Hematopoietic multipotent progenitor cell (in vitro differentiated cells): ENCODE measurements at regions not wholly inside any gene's neighbourhood (a gene's known extent, or its start where the extent isn't known, plus 50 kb on each side); places are given as distances from the start of the nearest gene placed in this dataset.
A peak's percentile ranks its signal among the peaks of the same experiment; 100 is the strongest.
"Not testable (repeated sequence)": the region's sequence is repeated elsewhere in the genome, so short reads cannot be mapped to it uniquely, and the experiment has no call there.

Source experiments
- DNase-seq, 3 donors: peaks; one replicate each; pipeline ENCODE4 v3.0.0-alpha.2; 2011 to 2015; ENCODE audit warnings: low read depth in 2 of 3, low spot score in 2 of 3

GRCh38 chr12:32010631-32011336, 51.6 kb downstream of the RESF1 start:
- DNase-seq: no peak

- DNase-seq: no peak
Measured at GRCh38 chr12:32012249-32012785, 53.1 kb downstream of the RESF1 start.

DNA sequence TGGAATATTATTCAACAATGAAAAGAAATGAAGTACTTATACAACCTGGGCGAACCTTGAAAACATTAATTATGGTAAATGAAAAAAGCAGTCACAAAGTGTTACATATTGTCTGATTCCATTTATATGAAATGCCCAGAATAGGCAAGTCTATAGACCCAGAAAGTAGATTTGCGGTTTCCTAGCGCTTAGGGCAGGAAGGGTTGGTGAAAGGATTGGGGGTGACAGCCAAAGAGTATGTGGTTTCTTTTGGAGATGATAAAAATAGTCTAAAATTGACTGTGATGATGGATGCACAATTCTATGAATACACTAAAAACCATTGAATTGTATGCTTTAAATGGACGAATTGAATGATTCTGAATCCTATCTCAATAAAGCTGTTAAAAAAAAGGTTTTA, 55.8 kb downstream of the RESF1 start:
- peak in 1 of 3 donors; percentile 79 for DNase-seq

DNA sequence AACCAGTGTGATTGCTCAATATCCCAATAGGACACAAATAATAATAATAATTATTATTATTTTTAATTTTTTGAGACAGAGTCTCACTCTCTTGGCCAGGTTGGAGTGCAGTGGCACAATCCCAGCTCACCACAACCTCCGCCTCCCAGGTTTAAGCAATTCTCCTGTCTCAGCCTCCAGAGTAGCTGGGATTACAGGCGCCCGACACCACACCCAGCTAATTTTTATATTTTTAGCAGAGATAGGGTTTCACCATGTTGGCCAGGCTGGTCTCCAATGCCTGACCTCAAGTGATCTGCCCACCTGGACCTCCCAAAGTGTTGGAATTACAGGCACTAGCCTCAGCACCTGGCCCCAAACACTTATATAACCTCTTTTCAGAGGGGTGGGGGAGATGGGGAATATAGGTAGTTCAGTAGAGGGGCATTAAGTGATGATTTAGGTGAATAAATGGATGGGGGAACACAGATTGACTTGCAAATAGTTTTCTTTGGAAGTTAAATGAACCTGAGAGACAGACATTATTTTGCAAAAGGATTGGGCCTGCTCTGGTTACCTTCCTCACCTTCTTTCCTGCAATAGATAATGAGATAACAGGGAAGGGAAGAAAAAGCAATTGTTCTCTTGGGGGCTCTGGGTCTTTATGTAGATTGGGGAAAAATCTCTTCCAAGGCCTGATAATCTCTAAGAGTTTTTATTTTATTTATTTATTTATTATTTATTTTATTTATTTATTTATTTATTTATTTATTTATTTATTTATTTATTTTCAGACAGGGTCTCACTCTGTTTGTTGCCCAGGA, 57.7 kb downstream of the RESF1 start:
- DNase-seq: no peak

DNA sequence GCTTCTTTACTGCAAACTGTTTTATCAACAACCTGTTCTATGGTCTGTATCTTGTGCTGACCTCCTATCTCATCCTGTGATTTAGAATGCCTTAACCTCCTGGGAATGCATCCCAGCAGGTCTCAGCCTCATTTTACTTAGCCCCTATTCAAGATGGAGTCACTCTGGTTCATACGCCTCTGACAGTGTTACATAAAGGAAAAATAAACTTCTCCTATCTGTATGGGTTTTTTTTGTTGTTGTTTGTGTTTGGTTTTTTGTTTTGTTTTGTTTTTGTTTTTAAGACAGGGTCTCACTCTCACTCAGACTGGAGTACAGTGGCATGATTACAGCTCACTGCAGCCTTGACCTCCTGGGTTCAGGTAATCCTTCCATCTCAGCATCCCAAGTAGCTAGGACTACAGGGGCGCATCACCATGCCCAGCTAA, 62.1 kb downstream of the RESF1 start:
- DNase-seq: no peak

GRCh38 chr12:32022387-32022786, 63.2 kb downstream of the RESF1 start:
- not testable (repeated sequence) for DNase-seq

- not testable (repeated sequence) for DNase-seq
Measured at GRCh38 chr12:32023861-32024260, 64.6 kb downstream of the RESF1 start.

GRCh38 chr12:32024884-32025592, 65.8 kb downstream of the RESF1 start:
- DNase-seq: no peak

GRCh38 chr12:32025906-32026305, 66.7 kb downstream of the RESF1 start:
- peak in 1 of 3 donors; percentile 19 for DNase-seq

- DNase-seq: peak in 1 of 3 donors; percentile 75
Measured at GRCh38 chr12:32027684-32028365, 68.6 kb downstream of the RESF1 start.

- no peak for DNase-seq
Measured at GRCh38 chr12:32030151-32030550, 70.9 kb downstream of the RESF1 start.

DNA sequence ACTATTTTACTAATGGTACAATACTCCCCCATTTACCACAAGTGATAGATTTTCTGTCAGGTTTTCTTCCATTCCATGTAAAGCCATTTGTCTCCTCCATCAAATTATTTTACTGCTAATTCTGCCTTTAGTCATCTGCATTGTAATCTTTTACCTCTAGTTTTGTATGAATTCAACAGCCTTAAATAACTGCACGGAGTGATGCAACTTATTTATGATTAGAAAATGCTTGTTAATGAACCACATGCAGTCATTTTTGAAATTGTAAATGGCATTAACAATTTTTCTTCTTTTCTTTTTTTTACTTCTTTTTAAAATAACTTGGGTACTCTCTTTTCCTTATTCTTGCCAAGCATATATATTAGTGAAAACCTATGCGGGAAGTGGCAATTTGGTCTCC, 71.5 kb downstream of the RESF1 start:
- DNase-seq: no peak

GRCh38 chr12:32031109-32031508, 71.9 kb downstream of the RESF1 start:
- DNase-seq: peak in 2 of 3 donors; percentile 77 to 89

- no peak for DNase-seq
Measured at GRCh38 chr12:32032205-32032810, 73.1 kb downstream of the RESF1 start.

DNA sequence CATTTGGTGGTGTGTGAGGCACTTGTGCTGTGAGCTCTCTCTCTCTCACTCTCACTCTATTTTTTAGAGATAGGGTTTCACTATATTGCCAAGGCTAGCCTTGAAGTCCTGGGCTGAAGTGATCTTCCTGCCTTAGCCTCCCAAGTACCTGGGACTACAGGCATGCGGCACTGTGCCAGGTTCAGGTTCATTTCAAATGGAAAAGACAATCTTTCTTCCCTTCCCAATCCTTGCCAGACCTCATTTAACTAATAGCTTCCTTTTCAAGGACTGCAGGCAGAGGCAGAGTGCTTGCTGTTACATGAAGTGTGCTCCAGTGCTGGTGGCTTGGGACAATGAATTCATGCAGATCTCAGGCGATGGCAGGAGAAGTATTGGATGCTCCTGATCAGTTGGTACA, 73.2 kb upstream of the BICD1 start:
- no peak for DNase-seq

DNA sequence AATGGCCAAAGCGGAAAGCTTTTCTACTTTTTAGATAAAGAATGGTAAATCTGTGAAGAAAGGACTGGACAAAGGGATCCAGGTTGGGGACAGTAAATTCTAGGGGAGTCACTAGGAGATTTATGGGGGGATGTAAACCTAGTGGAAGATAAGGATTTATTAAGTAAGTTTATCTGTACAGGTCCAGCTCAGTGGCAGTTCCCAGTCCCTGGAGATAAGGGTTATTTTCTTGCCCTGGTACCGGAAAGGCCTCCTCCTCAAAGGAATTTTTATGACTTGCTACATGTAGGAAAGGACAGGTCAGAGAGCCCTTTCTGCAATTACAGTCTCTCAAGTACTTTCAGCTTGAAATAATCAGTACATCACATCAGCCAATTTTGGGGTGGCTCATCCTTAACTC, 72.6 kb upstream of the BICD1 start:
- DNase-seq: no peak

GRCh38 chr12:32036477-32037263, 70.0 kb upstream of the BICD1 start:
- no peak for DNase-seq

DNA sequence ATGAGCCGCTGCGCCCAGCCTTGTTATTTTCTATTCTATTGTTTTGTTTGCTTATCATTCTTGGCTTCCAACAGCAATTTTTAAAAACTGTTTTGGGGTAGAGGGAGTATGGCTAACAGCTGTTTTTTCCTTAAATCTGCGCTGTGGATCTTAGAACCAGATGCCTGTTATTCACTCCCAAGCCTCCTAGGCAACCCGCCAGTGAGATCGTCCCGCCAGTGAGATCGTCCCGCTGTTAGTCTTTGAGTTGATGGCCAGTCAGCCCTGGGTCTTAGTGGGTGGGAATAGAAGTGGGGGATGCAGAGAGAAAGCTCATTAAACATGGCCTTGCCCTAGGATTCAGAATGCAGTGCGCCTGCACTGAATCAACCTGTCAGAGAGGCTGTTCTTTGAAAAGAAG, 67.3 kb upstream of the BICD1 start:
- no peak for DNase-seq

- DNase-seq: no peak
Measured at GRCh38 chr12:32039917-32040575, 66.6 kb upstream of the BICD1 start.
